Progenitor cell of endocrine pancreas (in vitro differentiated cells): ENCODE measurements at regions not wholly inside any gene's neighbourhood (a gene's known extent, or its start where the extent isn't known, plus 50 kb on each side); places are given as distances from the start of the nearest gene placed in this dataset.

Experiments used
- DNase-seq: peaks from one replicate; pipeline ENCODE4 v3.0.0; 2021; ENCODE audit warnings: low spot score; ENCODE audit not compliant: unreplicated experiment
- H3K27ac Mint-ChIP-seq: 2 replicates; pipeline ENCODE4 v1.8.0; 2021; ENCODE audit warnings: mild to moderate bottlenecking, moderate library complexity, mixed read lengths
- H3K27me3 Mint-ChIP-seq: 2 replicates; pipeline ENCODE4 v1.8.0; 2021; ENCODE audit warnings: mixed read lengths
- H3K36me3 Mint-ChIP-seq: 2 replicates; pipeline ENCODE4 v1.8.0; 2022; ENCODE audit warnings: mixed read lengths; ENCODE audit not compliant: insufficient read depth
- H3K4me1 Mint-ChIP-seq: 2 replicates; pipeline ENCODE4 v1.8.0; 2021; ENCODE audit warnings: low read depth, mixed read lengths
- H3K4me3 Mint-ChIP-seq: 2 replicates; pipeline ENCODE4 v1.8.0; 2021; ENCODE audit warnings: low read depth, mild to moderate bottlenecking, moderate library complexity, mixed read lengths
- H3K9me3 Mint-ChIP-seq: 2 replicates; pipeline ENCODE4 v1.8.0; 2021; ENCODE audit warnings: low read depth, mixed read lengths
- TF ChIP-seq, protein P1 (sequence below): fragments of 200-600 bp; sonication (generic); IDR thresholded peaks from one replicate; pipeline ENCODE4 v1.5.0; 2021; ENCODE audit warnings: antibody characterized with exemption, mild to moderate bottlenecking; ENCODE audit not compliant: unreplicated experiment

GRCh38 chr13:80840316-80840976 is 499.5 kb upstream of the SPRY2 start:
- TF ChIP-seq, protein P1, sequence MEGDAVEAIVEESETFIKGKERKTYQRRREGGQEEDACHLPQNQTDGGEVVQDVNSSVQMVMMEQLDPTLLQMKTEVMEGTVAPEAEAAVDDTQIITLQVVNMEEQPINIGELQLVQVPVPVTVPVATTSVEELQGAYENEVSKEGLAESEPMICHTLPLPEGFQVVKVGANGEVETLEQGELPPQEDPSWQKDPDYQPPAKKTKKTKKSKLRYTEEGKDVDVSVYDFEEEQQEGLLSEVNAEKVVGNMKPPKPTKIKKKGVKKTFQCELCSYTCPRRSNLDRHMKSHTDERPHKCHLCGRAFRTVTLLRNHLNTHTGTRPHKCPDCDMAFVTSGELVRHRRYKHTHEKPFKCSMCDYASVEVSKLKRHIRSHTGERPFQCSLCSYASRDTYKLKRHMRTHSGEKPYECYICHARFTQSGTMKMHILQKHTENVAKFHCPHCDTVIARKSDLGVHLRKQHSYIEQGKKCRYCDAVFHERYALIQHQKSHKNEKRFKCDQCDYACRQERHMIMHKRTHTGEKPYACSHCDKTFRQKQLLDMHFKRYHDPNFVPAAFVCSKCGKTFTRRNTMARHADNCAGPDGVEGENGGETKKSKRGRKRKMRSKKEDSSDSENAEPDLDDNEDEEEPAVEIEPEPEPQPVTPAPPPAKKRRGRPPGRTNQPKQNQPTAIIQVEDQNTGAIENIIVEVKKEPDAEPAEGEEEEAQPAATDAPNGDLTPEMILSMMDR = no peak
- Mint-ChIP-seq H3K27ac (no peak overlapping the region), H3K4me3 (no peak overlapping the region), H3K36me3 (peaks cover 6% of the 10 kb centered on the region), H3K9me3 (peaks cover 18% of the 10 kb centered on the region), H3K27me3 (no peaks in the 10 kb centered on the region), H3K4me1 (peaks cover 6% of the 10 kb centered on the region)
- no peak for DNase-seq

- Mint-ChIP-seq H3K4me1 (no peaks in the 10 kb centered on the region), H3K36me3 (peaks cover 14% of the 10 kb centered on the region)
- TF ChIP-seq, protein P1 = no peak
These were observed 495.0 kb upstream of the SPRY2 start for GRCh38 chr13:80835902-80836301.

DNA sequence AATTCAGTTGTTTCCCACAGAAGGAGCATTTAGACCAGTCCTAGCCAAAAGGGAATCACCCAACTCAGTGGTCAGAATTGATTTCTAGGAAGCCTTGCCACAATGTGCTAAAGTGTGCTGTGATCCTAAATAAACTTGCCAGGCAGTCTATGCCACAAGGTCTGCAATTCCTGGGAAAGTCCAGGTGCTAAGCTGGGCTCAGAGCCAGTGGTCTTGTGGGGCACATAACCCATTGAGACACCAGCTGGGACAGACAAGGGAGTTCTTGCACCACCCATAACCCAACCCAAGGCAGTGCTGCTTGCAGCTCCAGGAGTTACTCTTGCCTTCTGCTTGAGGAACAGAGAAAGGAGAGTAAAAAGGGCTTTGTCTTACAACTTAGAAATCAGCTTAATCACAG is 489.5 kb upstream of the SPRY2 start:
- no peak overlapping the region for H3K27ac Mint-ChIP-seq
- H3K4me1 Mint-ChIP-seq = no peaks in the 10 kb centered on the region
- peaks cover 56% of the 10 kb centered on the region for H3K9me3 Mint-ChIP-seq
- TF ChIP-seq, protein P1 = no peak
- DNase-seq = no peak
- no peaks in the 10 kb centered on the region for H3K27me3 Mint-ChIP-seq
- no peak overlapping the region for H3K4me3 Mint-ChIP-seq
- H3K36me3 Mint-ChIP-seq = peaks cover 17% of the 10 kb centered on the region

More at GRCh38 chr13:80835902-80836301, 495.0 kb upstream of the SPRY2 start:
- Mint-ChIP-seq H3K4me3 (no peak overlapping the region), H3K27me3 (no peaks in the 10 kb centered on the region), H3K9me3 (peaks cover 41% of the 10 kb centered on the region), H3K27ac (no peak overlapping the region)
- DNase-seq = no peak

DNA sequence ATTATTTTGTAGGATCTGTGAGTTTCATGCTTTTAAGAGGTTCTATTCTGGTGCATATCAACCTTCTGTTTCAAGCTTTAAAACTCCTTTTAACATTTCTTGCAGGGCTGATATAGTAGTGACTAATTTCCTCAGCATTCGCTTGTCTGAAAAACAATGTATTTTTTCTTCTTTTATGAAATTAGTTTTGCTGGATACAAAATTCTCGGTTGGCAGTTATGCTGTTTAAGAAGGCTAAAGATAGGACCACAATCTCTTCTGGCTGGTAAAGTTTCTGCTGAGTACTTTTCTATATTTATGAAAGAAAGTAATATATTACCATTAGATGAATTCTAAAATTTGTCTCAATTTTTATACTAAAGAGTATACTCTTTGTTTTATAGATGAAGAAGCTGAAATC is 487.8 kb upstream of the SPRY2 start:
- H3K27ac Mint-ChIP-seq = no peak overlapping the region
- peaks cover 51% of the 10 kb centered on the region for H3K9me3 Mint-ChIP-seq
- DNase-seq = no peak
- no peaks in the 10 kb centered on the region for H3K27me3 Mint-ChIP-seq
- no peaks in the 10 kb centered on the region for H3K4me1 Mint-ChIP-seq
- TF ChIP-seq, protein P1 = no peak
- H3K4me3 Mint-ChIP-seq = no peak overlapping the region
- peaks cover 12% of the 10 kb centered on the region for H3K36me3 Mint-ChIP-seq

DNA sequence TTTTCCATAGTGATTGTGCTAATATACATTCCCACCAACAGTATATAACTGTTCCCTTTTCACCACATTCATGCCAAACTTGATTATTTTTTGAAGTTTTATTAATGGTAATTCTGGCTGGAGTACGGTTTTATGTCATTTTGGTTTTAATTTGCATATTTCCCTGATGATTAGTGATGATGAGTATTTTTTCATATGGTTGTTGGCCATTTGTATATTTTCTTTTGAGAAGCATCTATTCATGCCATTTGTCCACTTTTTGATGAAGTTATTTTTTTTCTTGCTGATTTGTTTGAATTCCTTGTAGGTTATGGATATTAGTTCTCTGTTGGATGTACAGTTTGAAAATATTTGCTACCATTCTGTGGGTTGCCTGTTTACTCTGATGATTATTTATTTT is 484.4 kb upstream of the SPRY2 start:
- H3K27me3 Mint-ChIP-seq = no peaks in the 10 kb centered on the region

More for the DNA sequence above, 484.4 kb upstream of the SPRY2 start:
- peaks cover 9% of the 10 kb centered on the region for H3K36me3 Mint-ChIP-seq
- no peaks in the 10 kb centered on the region for H3K4me1 Mint-ChIP-seq
- no peak overlapping the region for H3K27ac Mint-ChIP-seq
- no peak for DNase-seq
- no peak overlapping the region for H3K4me3 Mint-ChIP-seq
- peaks cover 40% of the 10 kb centered on the region for H3K9me3 Mint-ChIP-seq
- TF ChIP-seq, protein P1 = no peak
